ENCODE measurements at regions not wholly inside any gene's neighbourhood (a gene's known extent, or its start where the extent isn't known, plus 50 kb on each side); places are given as distances from the start of the nearest gene placed in this dataset.

- TF ChIP-seq SP2 (tag by site-specific recombination; IDR thresholded peaks at IDR 0.05) (no peak), ZBTB49 (tag by site-specific recombination; IDR thresholded peaks at IDR 0.05; ENCODE audit: low read depth) (no peak), ZNF37A (tag by site-specific recombination; IDR thresholded peaks at IDR 0.05) (no peak), KLF1 (tag by site-specific recombination; IDR thresholded peaks at IDR 0.05) (no peak), ZFHX2 (tag by site-specific recombination; conservative IDR thresholded peaks at IDR 0.05) (no peak), ZNF148 (tag by site-specific recombination; IDR thresholded peaks at IDR 0.05; ENCODE audit: borderline replicate concordance) (no peak)
- ChIA-PET CTCF (interaction anchor here (0.6 kb wide), 1 partner anchor 165 kb away, joined by 5 read pairs; no protein-coding TSS in a partner anchor), POLR2A (no interaction called here)
These were observed 178.8 kb downstream of the ICOS start for GRCh38 chr2:204115137-204116056.

GRCh38 chr2:204116159-204116792, 179.7 kb downstream of the ICOS start:
- Histone ChIP-seq H3K27ac (ENCODE audit: extremely low read depth, low read depth, low read length) (no peak overlapping the region), H3K4me1 (ENCODE audit: control insufficient read depth, insufficient read depth, low read length) (no peaks in the 10 kb centered on the region), H3K36me3 (ENCODE audit: control insufficient read depth in 2 of 2, insufficient read depth in 1 of 2, low read length in 2 of 2) (no peaks in the 10 kb centered on the region), H3K4me3 (ENCODE audit: low read depth, low read length) (no peak overlapping the region), H3K9me3 (ENCODE audit: control insufficient read depth, insufficient read depth, low read depth, low read length) (no peaks in the 10 kb centered on the region)
- CTCF ChIA-PET: interaction anchor here (0.6 to 1.4 kb wide), 3 partner anchors 8 to 94 kb away, joined by 3 to 5 read pairs (median 3); no protein-coding TSS in a partner anchor
- no peak for TF ChIP-seq FEZF1 (tag by site-specific recombination; IDR thresholded peaks at IDR 0.05)
- no peak for TF ChIP-seq HOXA7 (CRISPR knock-in tag; IDR thresholded peaks at IDR 0.05; ENCODE audit: borderline replicate concordance)
- TF ChIP-seq ZNF416 (tag by site-specific recombination; IDR thresholded peaks at IDR 0.05): no peak
- no peak for TF ChIP-seq ZFP69B (tag by site-specific recombination; IDR thresholded peaks at IDR 0.05)
- TF ChIP-seq HOXC10 (CRISPR knock-in tag; IDR thresholded peaks at IDR 0.05): no peak
- TF ChIP-seq ZNF391 (tag by site-specific recombination; IDR thresholded peaks at IDR 0.05; ENCODE audit: borderline replicate concordance, low read depth): no peak
- TF ChIP-seq ZNF776 (tag by site-specific recombination; IDR thresholded peaks at IDR 0.05; ENCODE audit: borderline replicate concordance): no peak
- TF ChIP-seq GFI1B (tag by site-specific recombination; IDR thresholded peaks at IDR 0.05): no peak
- POLR2A ChIA-PET: no interaction called here

More at GRCh38 chr2:204115137-204116056, 178.8 kb downstream of the ICOS start:
- Histone ChIP-seq H3K36me3 (ENCODE audit: control insufficient read depth in 2 of 2, insufficient read depth in 1 of 2, low read length in 2 of 2) (no peaks in the 10 kb centered on the region), H3K27ac (ENCODE audit: extremely low read depth, low read depth, low read length) (no peak overlapping the region), H3K4me1 (ENCODE audit: control insufficient read depth, insufficient read depth, low read length) (no peaks in the 10 kb centered on the region), H3K9me3 (ENCODE audit: control insufficient read depth, insufficient read depth, low read depth, low read length) (no peaks in the 10 kb centered on the region), H3K4me3 (ENCODE audit: low read depth, low read length) (no peak overlapping the region)

GRCh38 chr2:204122425-204122824, 185.9 kb downstream of the ICOS start:
- no peak overlapping the region for H3K4me3 ChIP-seq (ENCODE audit: low read depth, low read length)
- CTCF ChIA-PET: interaction anchor here (1.6 kb wide), 1 partner anchor 55 kb away, joined by 5 read pairs; no protein-coding TSS in a partner anchor
- no peak overlapping the region for H3K27ac ChIP-seq (ENCODE audit: extremely low read depth, low read depth, low read length)
- no peaks in the 10 kb centered on the region for H3K4me1 ChIP-seq (ENCODE audit: control insufficient read depth, insufficient read depth, low read length)
- H3K36me3 ChIP-seq (ENCODE audit: control insufficient read depth in 2 of 2, insufficient read depth in 1 of 2, low read length in 2 of 2): no peaks in the 10 kb centered on the region
- no peaks in the 10 kb centered on the region for H3K9me3 ChIP-seq (ENCODE audit: control insufficient read depth, insufficient read depth, low read depth, low read length)
- no peak for TF ChIP-seq ZNF274 (IDR thresholded peaks at IDR 0.05; ENCODE audit: low read length)
- no peak for TF ChIP-seq ZNF274 (tag by site-specific recombination; IDR thresholded peaks at IDR 0.05; ENCODE audit: borderline replicate concordance)
- no peak for TF ChIP-seq BCL11A (tag by site-specific recombination; IDR thresholded peaks at IDR 0.05; ENCODE audit: low read depth)
- no peak for TF ChIP-seq ATF2 (tag by site-specific recombination; IDR thresholded peaks at IDR 0.05; ENCODE audit: low read depth)
- no peak for TF ChIP-seq ZNF155 (tag by site-specific recombination; IDR thresholded peaks at IDR 0.05)
- TF ChIP-seq PRDM6 (tag by site-specific recombination; IDR thresholded peaks at IDR 0.05): no peak
- TF ChIP-seq ZNF157 (tag by site-specific recombination; IDR thresholded peaks at IDR 0.05): no peak
- TF ChIP-seq ZNF514 (tag by site-specific recombination; IDR thresholded peaks at IDR 0.05): no peak
- POLR2A ChIA-PET: no interaction called here

Measured in HEK293 (cell line).